Thyroid gland (tissue), 4 donors: ENCODE measurements at regions not wholly inside any gene's neighbourhood (a gene's known extent, or its start where the extent isn't known, plus 50 kb on each side); places are given as distances from the start of the nearest gene placed in this dataset.

Source experiments
- POLR2A ChIP-seq, 2 donors: fragments of 450-650 bp; IDR thresholded peaks; one replicate each; pipeline ENCODE4 v1.6.1; 2017; ENCODE audit warnings: antibody characterized with exemption in 2 of 2, mild to moderate bottlenecking in 2 of 2, moderate library complexity in 1 of 2
- TF ChIP-seq, protein P1 (sequence below), 6 experiments: fragments of 200-600 bp in 3 of 6; fragments of 450-650 bp in 3 of 6; sonication (generic) in 3 of 6; IDR thresholded peaks; one replicate each; pipeline ENCODE4 v1.5.1; 2016 to 2019; ENCODE audit warnings: antibody characterized with exemption in 6 of 6, mild to moderate bottlenecking in 2 of 6, inconsistent platforms in 1 of 6, moderate library complexity in 1 of 6

- TF ChIP-seq POLR2A (IDR thresholded peaks at IDR 0.05): no peak
- TF ChIP-seq, protein P1, sequence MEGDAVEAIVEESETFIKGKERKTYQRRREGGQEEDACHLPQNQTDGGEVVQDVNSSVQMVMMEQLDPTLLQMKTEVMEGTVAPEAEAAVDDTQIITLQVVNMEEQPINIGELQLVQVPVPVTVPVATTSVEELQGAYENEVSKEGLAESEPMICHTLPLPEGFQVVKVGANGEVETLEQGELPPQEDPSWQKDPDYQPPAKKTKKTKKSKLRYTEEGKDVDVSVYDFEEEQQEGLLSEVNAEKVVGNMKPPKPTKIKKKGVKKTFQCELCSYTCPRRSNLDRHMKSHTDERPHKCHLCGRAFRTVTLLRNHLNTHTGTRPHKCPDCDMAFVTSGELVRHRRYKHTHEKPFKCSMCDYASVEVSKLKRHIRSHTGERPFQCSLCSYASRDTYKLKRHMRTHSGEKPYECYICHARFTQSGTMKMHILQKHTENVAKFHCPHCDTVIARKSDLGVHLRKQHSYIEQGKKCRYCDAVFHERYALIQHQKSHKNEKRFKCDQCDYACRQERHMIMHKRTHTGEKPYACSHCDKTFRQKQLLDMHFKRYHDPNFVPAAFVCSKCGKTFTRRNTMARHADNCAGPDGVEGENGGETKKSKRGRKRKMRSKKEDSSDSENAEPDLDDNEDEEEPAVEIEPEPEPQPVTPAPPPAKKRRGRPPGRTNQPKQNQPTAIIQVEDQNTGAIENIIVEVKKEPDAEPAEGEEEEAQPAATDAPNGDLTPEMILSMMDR (IDR thresholded peaks at IDR 0.05): no peak
These were observed 120.9 kb upstream of the RBFOX1 start for GRCh38 chr16:7211781-7212180.
